Epithelial cell of esophagus (primary cell): ENCODE measurements at regions not wholly inside any gene's neighbourhood (a gene's known extent, or its start where the extent isn't known, plus 50 kb on each side); places are given as distances from the start of the nearest gene placed in this dataset.

Source experiments
- DNase-seq: peaks from one replicate; pipeline ENCODE4 v3.0.0; 2010; ENCODE audit warnings: low read depth
- H3K4me3 ChIP-seq: 2 replicates; pipeline ENCODE4 v1.5.1; 2011; ENCODE audit warnings: mild to moderate bottlenecking, low read length, control low read depth
- CTCF ChIP-seq: IDR thresholded peaks from 2 replicates; pipeline ENCODE4 v1.5.1; 2011; ENCODE audit warnings: low read depth, mild to moderate bottlenecking, low read length, control low read depth, inconsistent platforms; ENCODE audit not compliant: insufficient read depth; ENCODE audit errors: missing control alignments

GRCh38 chr2:18244845-18245244, 315.6 kb downstream of the RDH14 start:
- no peak for DNase-seq
- no peak overlapping the region for H3K4me3 ChIP-seq
- no peak for TF ChIP-seq CTCF

GRCh38 chr2:18243816-18244215, 316.6 kb downstream of the RDH14 start:
- no peak overlapping the region for H3K4me3 ChIP-seq
- no peak for TF ChIP-seq CTCF
- no peak for DNase-seq

- TF ChIP-seq CTCF = no peak
- no peak overlapping the region for H3K4me3 ChIP-seq
- DNase-seq = no peak
These were observed 317.7 kb downstream of the RDH14 start for GRCh38 chr2:18242716-18243115.

GRCh38 chr2:18238209-18238608, 322.2 kb downstream of the RDH14 start:
- DNase-seq = no peak
- TF ChIP-seq CTCF = no peak

GRCh38 chr2:18237298-18237697, 323.2 kb downstream of the RDH14 start:
- H3K4me3 ChIP-seq = no peak overlapping the region
- DNase-seq = no peak
- TF ChIP-seq CTCF = no peak

More at GRCh38 chr2:18238209-18238608, 322.2 kb downstream of the RDH14 start:
- H3K4me3 ChIP-seq = no peak overlapping the region

- DNase-seq = peak; percentile 39
- no peak overlapping the region for H3K4me3 ChIP-seq
- no peak for TF ChIP-seq CTCF
These were observed 327.6 kb downstream of the RDH14 start for GRCh38 chr2:18232731-18233438.

GRCh38 chr2:18230668-18231067, 329.8 kb downstream of the RDH14 start:
- no peak for TF ChIP-seq CTCF
- no peak for DNase-seq
- H3K4me3 ChIP-seq = no peak overlapping the region
